ENCODE measurements at regions not wholly inside any gene's neighbourhood (a gene's known extent, or its start where the extent isn't known, plus 50 kb on each side); places are given as distances from the start of the nearest gene placed in this dataset.

- Histone ChIP-seq H3K27ac (ENCODE audit: low read depth in 2 of 2, low read length in 1 of 2) (no peak overlapping the region), H3K9ac (no peak overlapping the region), H3K9me3 (no peaks in the 10 kb centered on the region), H3K27me3 (ENCODE audit: insufficient read depth) (0 out of 2 replicates have a peak, but pooled peaks cover 17% of the 10 kb centered on the region), H3K4me2 (no peak overlapping the region), H4K20me1 (ENCODE audit: insufficient read depth) (no peaks in the 10 kb centered on the region), H3F3A (replicated peaks; ENCODE audit: insufficient read depth) (no peaks in the 10 kb centered on the region), H2AFZ (ENCODE audit: low read depth) (no peak overlapping the region), H3K4me3 (ENCODE audit: low read depth in 2 of 2, low read length in 1 of 2) (no peak overlapping the region), H3K79me2 (ENCODE audit: insufficient read depth) (no peaks in the 10 kb centered on the region), H3K4me1 (ENCODE audit: control insufficient read depth in 1 of 2, insufficient read depth in 2 of 2, low read depth in 1 of 2, low read length in 1 of 2) (peaks cover 0 to 14% of the 10 kb centered on the region in 2 experiments; a peak in 2 of 4 replicates), H3K9me2 (no peaks in the 10 kb centered on the region), H3K36me3 (replicated peaks in 1 of 2; ENCODE audit: control insufficient read depth in 1 of 2, insufficient read depth in 2 of 2, low read length in 1 of 2) (no peaks in the 10 kb centered on the region)
- CTCF ChIA-PET, result interaction anchor here (1.6 to 2.4 kb wide), 2 partner anchors 11 to 12 kb away, joined by 5 to 17 read pairs; no protein-coding TSS in a partner anchor
- 88% methylated on average over 6 of the region's 6 CpGs for WGBS (ENCODE audit: low lambda C conversion rate)
- TF ChIP-seq ELF1 (IDR thresholded peaks at IDR 0.05) (no peak), MXI1 (IDR thresholded peaks at IDR 0.05; ENCODE audit: low read depth, low read length) (no peak), NRF1 (IDR thresholded peaks at IDR 0.05; ENCODE audit: low read depth, low read length) (no peak), RAD21 (IDR thresholded peaks at IDR 0.05; ENCODE audit: low read length) (no peak), USF1 (IDR thresholded peaks at IDR 0.05; ENCODE audit: borderline replicate concordance, low read depth) (no peak), FOSL2 (IDR thresholded peaks at IDR 0.05; ENCODE audit: borderline replicate concordance, low read depth) (no peak)
- TF ChIP-seq, protein P1, sequence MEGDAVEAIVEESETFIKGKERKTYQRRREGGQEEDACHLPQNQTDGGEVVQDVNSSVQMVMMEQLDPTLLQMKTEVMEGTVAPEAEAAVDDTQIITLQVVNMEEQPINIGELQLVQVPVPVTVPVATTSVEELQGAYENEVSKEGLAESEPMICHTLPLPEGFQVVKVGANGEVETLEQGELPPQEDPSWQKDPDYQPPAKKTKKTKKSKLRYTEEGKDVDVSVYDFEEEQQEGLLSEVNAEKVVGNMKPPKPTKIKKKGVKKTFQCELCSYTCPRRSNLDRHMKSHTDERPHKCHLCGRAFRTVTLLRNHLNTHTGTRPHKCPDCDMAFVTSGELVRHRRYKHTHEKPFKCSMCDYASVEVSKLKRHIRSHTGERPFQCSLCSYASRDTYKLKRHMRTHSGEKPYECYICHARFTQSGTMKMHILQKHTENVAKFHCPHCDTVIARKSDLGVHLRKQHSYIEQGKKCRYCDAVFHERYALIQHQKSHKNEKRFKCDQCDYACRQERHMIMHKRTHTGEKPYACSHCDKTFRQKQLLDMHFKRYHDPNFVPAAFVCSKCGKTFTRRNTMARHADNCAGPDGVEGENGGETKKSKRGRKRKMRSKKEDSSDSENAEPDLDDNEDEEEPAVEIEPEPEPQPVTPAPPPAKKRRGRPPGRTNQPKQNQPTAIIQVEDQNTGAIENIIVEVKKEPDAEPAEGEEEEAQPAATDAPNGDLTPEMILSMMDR (IDR thresholded peaks at IDR 0.05), result no peak
- POLR2A ChIA-PET, result no interaction called here
- DNase-seq, result no peak
These were observed 98.5 kb downstream of the VEGFA start for GRCh38 chr6:43868467-43868866.

GRCh38 chr6:43867996-43868395 is 98.0 kb downstream of the VEGFA start:
- no peaks in the 10 kb centered on the region for H3F3A ChIP-seq (replicated peaks; ENCODE audit: insufficient read depth)
- no peaks in the 10 kb centered on the region for H3K9me2 ChIP-seq
- H3K4me1 ChIP-seq (ENCODE audit: control insufficient read depth in 1 of 2, insufficient read depth in 2 of 2, low read depth in 1 of 2, low read length in 1 of 2), result peaks cover 0 to 14% of the 10 kb centered on the region in 2 experiments; a peak in 2 of 4 replicates
- CTCF ChIA-PET, result interaction anchor here (2.4 kb wide), 1 partner anchor 12 kb away, joined by 17 read pairs; no protein-coding TSS in a partner anchor
- H3K9ac ChIP-seq, result no peak overlapping the region
- no peaks in the 10 kb centered on the region for H3K9me3 ChIP-seq
- H3K27me3 ChIP-seq (ENCODE audit: insufficient read depth), result 0 out of 2 replicates have a peak, but pooled peaks cover 17% of the 10 kb centered on the region
- no peak overlapping the region for H3K4me3 ChIP-seq (ENCODE audit: low read depth in 2 of 2, low read length in 1 of 2)
- H3K4me2 ChIP-seq, result no peak overlapping the region
- no peak overlapping the region for H2AFZ ChIP-seq (ENCODE audit: low read depth)
- no peaks in the 10 kb centered on the region for H4K20me1 ChIP-seq (ENCODE audit: insufficient read depth)
- no peak overlapping the region for H3K27ac ChIP-seq (ENCODE audit: low read depth in 2 of 2, low read length in 1 of 2)
- WGBS (ENCODE audit: low lambda C conversion rate), result 69% methylated on average over 4 of the region's 5 CpGs
- no peak for TF ChIP-seq FOXM1 (IDR thresholded peaks at IDR 0.05; ENCODE audit: low read depth)
- TF ChIP-seq MEF2A (IDR thresholded peaks at IDR 0.05; ENCODE audit: borderline replicate concordance, low read depth), result no peak
- TF ChIP-seq SIN3A (IDR thresholded peaks at IDR 0.05; ENCODE audit: borderline replicate concordance, low read depth, low read length), result no peak
- TF ChIP-seq TEAD4 (IDR thresholded peaks at IDR 0.05; ENCODE audit: borderline replicate concordance, insufficient read depth), result no peak
- no peaks in the 10 kb centered on the region for H3K36me3 ChIP-seq (replicated peaks in 1 of 2; ENCODE audit: control insufficient read depth in 1 of 2, insufficient read depth in 2 of 2, low read length in 1 of 2)
- POLR2A ChIA-PET, result no interaction called here
- DNase-seq, result no peak
- no peaks in the 10 kb centered on the region for H3K79me2 ChIP-seq (ENCODE audit: insufficient read depth)

All from SK-N-SH (cell line).